Neuronal stem cell (in vitro differentiated cells): ENCODE measurements at regions not wholly inside any gene's neighbourhood (a gene's known extent, or its start where the extent isn't known, plus 50 kb on each side); places are given as distances from the start of the nearest gene placed in this dataset.

Experiments used
- DNase-seq: peaks from one replicate; pipeline ENCODE4 v3.0.0-alpha.2; 2013; ENCODE audit warnings: low spot score
- H2AFZ ChIP-seq: one replicate; pipeline ENCODE4 v1.6.1; 2013; ENCODE audit warnings: mild to moderate bottlenecking, low read length, inconsistent platforms
- H2AK5ac ChIP-seq: 2 replicates; pipeline ENCODE4 v1.6.1; 2013; ENCODE audit warnings: low read depth, mild to moderate bottlenecking, inconsistent platforms, low read length, moderate library complexity, mixed read lengths
- H2BK120ac ChIP-seq: 2 replicates; pipeline ENCODE4 v1.6.1; 2013; ENCODE audit warnings: low read depth, mild to moderate bottlenecking, inconsistent platforms, low read length, moderate library complexity, mixed read lengths
- H2BK12ac ChIP-seq: one replicate; pipeline ENCODE4 v1.6.1; 2013; ENCODE audit warnings: low read length, inconsistent platforms
- H2BK15ac ChIP-seq: 2 replicates; pipeline ENCODE4 v1.6.1; 2013; ENCODE audit warnings: mild to moderate bottlenecking, low read length, inconsistent platforms, mixed read lengths
- H2BK5ac ChIP-seq: one replicate; pipeline ENCODE4 v1.6.1; 2013; ENCODE audit warnings: inconsistent platforms, mild to moderate bottlenecking, low read length, moderate library complexity
- H3K14ac ChIP-seq: one replicate; pipeline ENCODE4 v1.6.1; 2013; ENCODE audit warnings: low read length, inconsistent platforms
- H3K18ac ChIP-seq: 2 replicates; pipeline ENCODE4 v1.6.1; 2013; ENCODE audit warnings: low read length, inconsistent platforms
- H3K23ac ChIP-seq: 2 replicates; pipeline ENCODE4 v1.6.1; 2013; ENCODE audit warnings: low read depth, mild to moderate bottlenecking, mixed read lengths, low read length, inconsistent platforms; ENCODE audit not compliant: poor library complexity
- H3K27ac ChIP-seq: replicated peaks from 3 replicates; pipeline ENCODE4 v1.5.1; 2013; ENCODE audit warnings: low read length, inconsistent platforms
- H3K27me3 ChIP-seq, 3 experiments: 2 replicates each; pipeline ENCODE4 v1.6.1; 2013; ENCODE audit warnings: low read length in 3 of 3, mild to moderate bottlenecking in 2 of 3, inconsistent platforms in 1 of 3, low read depth in 1 of 3, mixed read lengths in 1 of 3, moderate library complexity in 1 of 3; ENCODE audit not compliant: control insufficient read depth in 3 of 3, insufficient read depth in 3 of 3
- H3K36me3 ChIP-seq, 2 donors: replicated peaks in 1 of 2; 2 replicates each; pipeline ENCODE4 v1.6.1; 2013; ENCODE audit warnings: low read length in 2 of 2; ENCODE audit not compliant: control insufficient read depth in 2 of 2, insufficient read depth in 2 of 2
- H3K4ac ChIP-seq: 2 replicates; pipeline ENCODE4 v1.6.1; 2013; ENCODE audit warnings: inconsistent platforms, mild to moderate bottlenecking, low read length, moderate library complexity
- H3K4me1 ChIP-seq, 2 donors: 1 replicate in 1 of 2; 2 replicates in 1 of 2; pipeline ENCODE4 v1.6.1; 2013; ENCODE audit warnings: low read length in 2 of 2, low read depth in 1 of 2; ENCODE audit not compliant: control insufficient read depth in 2 of 2, insufficient read depth in 1 of 2
- H3K4me2 ChIP-seq: one replicate; pipeline ENCODE4 v1.6.1; 2013; ENCODE audit warnings: mild to moderate bottlenecking, low read length, inconsistent platforms; ENCODE audit not compliant: insufficient read depth, poor library complexity, severe bottlenecking
- H3K4me3 ChIP-seq, 2 donors: 2 replicates each; pipeline ENCODE4 v1.5.1; 2013; ENCODE audit warnings: low read length in 2 of 2, mild to moderate bottlenecking in 2 of 2, inconsistent platforms in 1 of 2, moderate library complexity in 1 of 2
- H3K79me1 ChIP-seq: one replicate; pipeline ENCODE4 v1.6.1; 2013; ENCODE audit warnings: low read depth, mild to moderate bottlenecking, inconsistent platforms, low read length, moderate library complexity
- H3K9ac ChIP-seq: one replicate; pipeline ENCODE4 v1.6.1; 2013; ENCODE audit warnings: mild to moderate bottlenecking, low read depth, low read length, inconsistent platforms; ENCODE audit not compliant: poor library complexity
- H3K9me3 ChIP-seq, 2 donors: replicated peaks in 1 of 2; 2 replicates each; pipeline versions ENCODE3 to v1.6.1; 2013; ENCODE audit warnings: low read length in 2 of 2, mild to moderate bottlenecking in 2 of 2, inconsistent platforms in 1 of 2, low read depth in 1 of 2, mixed read lengths in 1 of 2, moderate library complexity in 1 of 2; ENCODE audit not compliant: control insufficient read depth in 2 of 2, insufficient read depth in 1 of 2
- H4K8ac ChIP-seq: one replicate; pipeline ENCODE4 v1.6.1; 2013; ENCODE audit warnings: low read depth, mild to moderate bottlenecking, inconsistent platforms, low read length, moderate library complexity
- H4K91ac ChIP-seq: one replicate; pipeline ENCODE4 v1.6.1; 2013; ENCODE audit warnings: low read length, low read depth, mild to moderate bottlenecking, inconsistent platforms; ENCODE audit not compliant: poor library complexity
- WGBS, 2 donors: extraction: QIAGEN DNeasy Blood & Tissue Kit; methylation state at CpG; one replicate each; pipeline ENCODE4 v1.1.7; 2013; ENCODE audit warnings: missing lambda C conversion rate in 2 of 2, mixed read lengths in 1 of 2; ENCODE audit not compliant: insufficient read length in 2 of 2, insufficient replicate concordance in 1 of 2; ENCODE audit errors: extremely low coverage in 2 of 2; 5-methylcytosine and 5-hydroxymethylcytosine counted together

GRCh38 chrX:63404332-63404731 lies 53.2 kb upstream of the SPIN4 start:
- Histone ChIP-seq H3K4ac (no peak overlapping the region), H3K27ac (no peak overlapping the region), H2BK15ac (no peak overlapping the region), H2AFZ (no peak overlapping the region), H3K9me3 (no peaks in the 10 kb centered on the region), H2AK5ac (no peak overlapping the region), H3K27me3 (no peaks in the 10 kb centered on the region), H2BK12ac (no peak overlapping the region), H2BK120ac (no peak overlapping the region), H3K79me1 (no peaks in the 10 kb centered on the region), H3K4me1 (no peaks in the 10 kb centered on the region), H3K23ac (no peak overlapping the region), H3K9ac (no peak overlapping the region), H3K4me2 (no peak overlapping the region), H3K4me3 (no peak overlapping the region), H4K8ac (no peak overlapping the region), H3K14ac (no peak overlapping the region), H3K18ac (no peak overlapping the region), H4K91ac (no peak overlapping the region), H2BK5ac (no peak overlapping the region), H3K36me3 (no peaks in the 10 kb centered on the region)
- no CpG with 5 or more reads among the region's 1 CpG for WGBS, 2 donors
- no peak for DNase-seq

GRCh38 chrX:63402106-63402505 lies 51.0 kb upstream of the SPIN4 start:
- H3K4ac ChIP-seq: no peak overlapping the region
- H4K8ac ChIP-seq: no peak overlapping the region
- H3K79me1 ChIP-seq: no peaks in the 10 kb centered on the region
- no peak overlapping the region for H2BK120ac ChIP-seq
- H2BK12ac ChIP-seq: no peak overlapping the region
- WGBS, 2 donors: no CpG with 5 or more reads among the region's 2 CpGs
- H3K4me1 ChIP-seq: no peaks in the 10 kb centered on the region
- no peak overlapping the region for H2AK5ac ChIP-seq
- H3K9me3 ChIP-seq: no peaks in the 10 kb centered on the region
- no peak overlapping the region for H2AFZ ChIP-seq
- no peak overlapping the region for H2BK5ac ChIP-seq
- H3K4me2 ChIP-seq: no peak overlapping the region
- no peaks in the 10 kb centered on the region for H3K36me3 ChIP-seq
- no peak overlapping the region for H4K91ac ChIP-seq
- no peak overlapping the region for H3K23ac ChIP-seq
- H3K9ac ChIP-seq: no peak overlapping the region
- no peaks in the 10 kb centered on the region for H3K27me3 ChIP-seq
- no peak overlapping the region for H3K18ac ChIP-seq
- no peak for DNase-seq
- H3K14ac ChIP-seq: no peak overlapping the region
- no peak overlapping the region for H3K27ac ChIP-seq
- H3K4me3 ChIP-seq: no peak overlapping the region
- H2BK15ac ChIP-seq: no peak overlapping the region
